Astrocyte of the cerebellum (primary cell): ENCODE measurements at regions not wholly inside any gene's neighbourhood (a gene's known extent, or its start where the extent isn't known, plus 50 kb on each side); places are given as distances from the start of the nearest gene placed in this dataset.

Source experiments
- DNase-seq: peaks from one replicate; pipeline ENCODE4 v3.0.0-alpha.2; 2011; ENCODE audit warnings: low read depth
- H3K4me3 ChIP-seq: 2 replicates; pipeline ENCODE4 v1.5.1; 2011; ENCODE audit warnings: mild to moderate bottlenecking, low read depth, low read length, moderate library complexity
- CTCF ChIP-seq: IDR thresholded peaks from 2 replicates; pipeline ENCODE4 v1.5.1; 2012; ENCODE audit warnings: low read length, low read depth, moderate library complexity, mild to moderate bottlenecking; ENCODE audit errors: missing control alignments
- in situ Hi-C: cut with HindIII; loops from 2 replicates; pipeline ENCODE4 v1.10.0; 2017; ENCODE audit warnings: low sequenced_read_pairs

DNA sequence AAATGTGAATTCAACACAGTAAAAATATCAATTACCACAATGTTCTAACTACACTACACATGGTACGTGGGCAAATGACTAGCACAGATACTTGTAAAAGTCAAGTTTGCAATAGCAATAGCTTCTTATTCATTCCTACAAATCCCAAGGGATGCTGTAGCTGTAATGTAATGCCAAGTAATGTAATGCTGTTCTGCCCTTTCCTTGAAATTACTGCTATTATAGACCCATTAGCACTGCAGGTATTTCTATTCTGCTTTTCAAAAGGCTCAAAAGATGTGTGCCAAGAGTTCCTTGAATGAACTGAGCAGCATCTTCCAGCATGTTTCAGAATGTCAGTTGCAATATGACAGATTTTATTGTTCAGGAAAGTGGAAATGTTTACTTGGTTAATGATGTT, 129.9 kb upstream of the BANK1 start:
- no peak overlapping the region for H3K4me3 ChIP-seq
- TF ChIP-seq CTCF = no peak
- in situ Hi-C loops = no loop called here
- DNase-seq = no peak

DNA sequence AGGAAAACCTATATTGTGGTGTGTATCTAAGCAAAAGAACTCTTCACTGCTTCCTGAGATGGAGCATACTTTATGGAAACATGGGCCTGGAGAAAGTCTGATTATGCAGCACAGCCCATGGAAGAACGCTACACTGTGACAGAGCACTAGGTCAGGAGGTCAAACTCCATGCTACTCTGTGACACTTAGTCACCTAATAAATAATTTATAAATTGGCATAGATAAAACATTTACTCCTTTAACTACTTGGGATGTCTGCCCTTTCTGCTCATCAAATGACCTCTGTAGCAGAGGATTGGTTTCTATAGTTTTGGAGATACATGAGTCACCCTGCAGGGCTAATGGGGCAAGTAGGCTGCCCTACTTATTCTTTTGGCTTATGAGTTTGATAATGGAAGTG, 134.7 kb upstream of the BANK1 start:
- in situ Hi-C loops = no loop called here
- no peak for TF ChIP-seq CTCF
- no peak for DNase-seq
- H3K4me3 ChIP-seq = no peak overlapping the region

GRCh38 chr4:101655005-101655404, 135.5 kb upstream of the BANK1 start:
- no peak for DNase-seq
- TF ChIP-seq CTCF = no peak
- no peak overlapping the region for H3K4me3 ChIP-seq
- in situ Hi-C loops = no loop called here

GRCh38 chr4:101651778-101652177, 138.8 kb upstream of the BANK1 start:
- DNase-seq = no peak
- in situ Hi-C loops = no loop called here
- no peak for TF ChIP-seq CTCF
- H3K4me3 ChIP-seq = no peak overlapping the region

- no peak for DNase-seq
- in situ Hi-C loops = no loop called here
- TF ChIP-seq CTCF = no peak
- H3K4me3 ChIP-seq = no peak overlapping the region
These were observed 140.6 kb upstream of the BANK1 start for GRCh38 chr4:101649790-101650515.

DNA sequence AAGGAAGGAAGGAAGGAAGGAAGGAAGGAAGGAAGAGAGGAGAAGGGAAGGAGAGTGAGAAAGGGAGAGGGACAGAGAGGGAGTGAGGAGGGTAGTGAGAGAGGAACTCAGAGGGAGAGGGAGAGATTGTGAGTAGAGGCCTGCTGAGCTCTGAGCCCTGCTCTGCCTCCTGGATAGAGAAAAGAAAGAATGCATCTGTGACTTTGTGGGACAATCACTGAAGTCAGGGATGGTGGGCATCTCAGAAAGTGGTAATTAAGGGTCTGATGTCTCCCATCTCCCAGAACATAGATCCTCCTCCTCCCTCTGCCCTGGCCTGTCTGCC, 142.9 kb upstream of the BANK1 start:
- H3K4me3 ChIP-seq = no peak overlapping the region
- in situ Hi-C loops = no loop called here
- no peak for DNase-seq
- TF ChIP-seq CTCF = no peak
